ENCODE measurements at regions not wholly inside any gene's neighbourhood (a gene's known extent, or its start where the extent isn't known, plus 50 kb on each side); places are given as distances from the start of the nearest gene placed in this dataset.

DNA sequence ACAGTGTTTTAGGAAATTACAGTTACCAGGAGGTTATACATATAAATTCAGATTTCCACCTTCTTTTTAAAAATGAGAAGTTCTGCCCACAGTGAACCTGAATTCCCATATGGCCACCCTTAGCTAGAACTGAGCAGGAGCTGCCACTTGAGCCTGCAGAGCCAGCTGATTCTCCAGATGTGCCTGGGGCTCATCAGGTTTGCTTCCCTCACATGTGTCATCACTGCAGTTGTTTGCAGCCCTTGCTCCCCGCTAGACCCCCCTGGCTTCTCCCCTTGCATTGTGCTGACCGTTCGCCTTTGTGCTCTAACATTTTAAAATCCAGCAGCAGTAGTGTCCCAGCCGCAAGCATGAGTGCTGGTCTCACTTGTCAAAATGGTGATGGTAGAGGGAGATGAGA lies 131.1 kb downstream of the UTRN start:
- H2AFZ ChIP-seq (ENCODE audit: low read length), result no peak overlapping the region

DNA sequence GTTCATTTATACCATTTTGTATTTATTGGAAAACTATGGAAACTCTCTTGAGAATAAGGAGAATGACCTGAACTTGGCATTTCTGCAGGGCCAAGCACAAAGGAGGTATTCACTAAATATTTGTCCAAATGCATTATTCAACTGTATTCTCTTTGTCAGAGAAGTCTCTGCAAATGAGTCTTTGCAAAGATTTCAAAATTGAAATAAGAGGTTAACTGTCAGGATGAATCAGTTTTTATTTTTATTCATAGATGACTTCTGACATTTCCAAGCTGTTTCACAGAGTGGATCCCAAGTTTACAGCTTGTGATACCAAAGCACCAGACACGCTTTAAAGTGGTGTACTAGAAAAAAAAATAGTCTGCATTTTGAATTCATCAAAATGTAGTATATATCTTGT lies 131.6 kb downstream of the UTRN start:
- Histone ChIP-seq H2AFZ (ENCODE audit: low read length) (no peak overlapping the region), H3K9me3 (ENCODE audit: low read depth, low read length) (no peaks in the 10 kb centered on the region), H3K36me3 (ENCODE audit: insufficient read depth, low read length) (no peaks in the 10 kb centered on the region), H4K20me1 (ENCODE audit: insufficient read depth, low read length) (peaks cover 6% of the 10 kb centered on the region), H3K27ac (ENCODE audit: low read depth, low read length) (peak overlapping the region; percentile 89), H3K4me2 (ENCODE audit: insufficient read depth, low read length) (peak overlapping the region; percentile 78), H3K79me2 (ENCODE audit: insufficient read depth, low read length) (peaks cover 74% of the 10 kb centered on the region), H3K4me3 (ENCODE audit: insufficient read depth, low read length) (no peak overlapping the region), H3K4me1 (ENCODE audit: insufficient read depth, low read length) (peaks cover 38% of the 10 kb centered on the region), H3K27me3 (ENCODE audit: insufficient read depth, low read length) (no peaks in the 10 kb centered on the region)
- DNase-seq (ENCODE audit: insufficient read length, low spot score, missing footprints), result peak; percentile 14
- no peak for TF ChIP-seq CTCF (IDR thresholded peaks at IDR 0.05; ENCODE audit: extremely low read depth, low read depth, low read length)

More for the DNA sequence above, 131.1 kb downstream of the UTRN start:
- H4K20me1 ChIP-seq (ENCODE audit: insufficient read depth, low read length), result peaks cover 6% of the 10 kb centered on the region
- H3K79me2 ChIP-seq (ENCODE audit: insufficient read depth, low read length), result peaks cover 78% of the 10 kb centered on the region
- H3K4me1 ChIP-seq (ENCODE audit: insufficient read depth, low read length), result peaks cover 43% of the 10 kb centered on the region
- H3K9me3 ChIP-seq (ENCODE audit: low read depth, low read length), result no peaks in the 10 kb centered on the region
- H3K27me3 ChIP-seq (ENCODE audit: insufficient read depth, low read length), result no peaks in the 10 kb centered on the region
- TF ChIP-seq CTCF (IDR thresholded peaks at IDR 0.05; ENCODE audit: extremely low read depth, low read depth, low read length), result no peak
- peak overlapping the region; percentile 89 for H3K27ac ChIP-seq (ENCODE audit: low read depth, low read length)
- peak; percentile 3 for DNase-seq (ENCODE audit: insufficient read length, low spot score, missing footprints)
- H3K4me3 ChIP-seq (ENCODE audit: insufficient read depth, low read length), result peak overlapping the region; percentile 3
- H3K4me2 ChIP-seq (ENCODE audit: insufficient read depth, low read length), result peak overlapping the region; percentile 78
- no peaks in the 10 kb centered on the region for H3K36me3 ChIP-seq (ENCODE audit: insufficient read depth, low read length)

GRCh38 chr6:144417681-144418080 lies 132.5 kb downstream of the UTRN start:
- Histone ChIP-seq H4K20me1 (ENCODE audit: insufficient read depth, low read length) (peaks cover 6% of the 10 kb centered on the region), H3K36me3 (ENCODE audit: insufficient read depth, low read length) (no peaks in the 10 kb centered on the region), H3K79me2 (ENCODE audit: insufficient read depth, low read length) (peaks cover 71% of the 10 kb centered on the region), H3K4me2 (ENCODE audit: insufficient read depth, low read length) (no peak overlapping the region), H3K27ac (ENCODE audit: low read depth, low read length) (peak overlapping the region; percentile 89), H3K4me3 (ENCODE audit: insufficient read depth, low read length) (no peak overlapping the region), H2AFZ (ENCODE audit: low read length) (no peak overlapping the region), H3K9me3 (ENCODE audit: low read depth, low read length) (no peaks in the 10 kb centered on the region), H3K4me1 (ENCODE audit: insufficient read depth, low read length) (peaks cover 32% of the 10 kb centered on the region), H3K27me3 (ENCODE audit: insufficient read depth, low read length) (no peaks in the 10 kb centered on the region)
- no peak for TF ChIP-seq CTCF (IDR thresholded peaks at IDR 0.05; ENCODE audit: extremely low read depth, low read depth, low read length)
- no peak for DNase-seq (ENCODE audit: insufficient read length, low spot score, missing footprints)

- Histone ChIP-seq H3K4me2 (ENCODE audit: insufficient read depth, low read length) (no peak overlapping the region), H3K9me3 (ENCODE audit: low read depth, low read length) (no peaks in the 10 kb centered on the region), H4K20me1 (ENCODE audit: insufficient read depth, low read length) (peaks cover 6% of the 10 kb centered on the region), H3K27ac (ENCODE audit: low read depth, low read length) (no peak overlapping the region), H3K36me3 (ENCODE audit: insufficient read depth, low read length) (peaks cover 3% of the 10 kb centered on the region), H3K27me3 (ENCODE audit: insufficient read depth, low read length) (no peaks in the 10 kb centered on the region), H3K79me2 (ENCODE audit: insufficient read depth, low read length) (peaks cover 64% of the 10 kb centered on the region), H3K4me1 (ENCODE audit: insufficient read depth, low read length) (peaks cover 32% of the 10 kb centered on the region), H2AFZ (ENCODE audit: low read length) (no peak overlapping the region), H3K4me3 (ENCODE audit: insufficient read depth, low read length) (no peak overlapping the region)
- DNase-seq (ENCODE audit: insufficient read length, low spot score, missing footprints), result no peak
- TF ChIP-seq CTCF (IDR thresholded peaks at IDR 0.05; ENCODE audit: extremely low read depth, low read depth, low read length), result no peak
These were observed 133.9 kb downstream of the UTRN start for GRCh38 chr6:144418959-144419545.

Data from osteoblast (primary cell).